Duodenal mucosa (tissue), 2 donors: ENCODE measurements at regions not wholly inside any gene's neighbourhood (a gene's known extent, or its start where the extent isn't known, plus 50 kb on each side); places are given as distances from the start of the nearest gene placed in this dataset.

Source experiments
- H3K27ac ChIP-seq: one replicate; pipeline ENCODE4 v1.7.0; 2013; ENCODE audit warnings: low read depth, low read length
- H3K27me3 ChIP-seq, 2 donors: one replicate each; pipeline ENCODE4 v1.7.0; 2013; ENCODE audit warnings: low read length in 2 of 2, control low read depth in 1 of 2; ENCODE audit not compliant: insufficient read depth in 2 of 2, control insufficient read depth in 1 of 2
- H3K36me3 ChIP-seq, 2 donors: one replicate each; pipeline ENCODE4 v1.7.0; 2013; ENCODE audit warnings: low read length in 2 of 2, control low read depth in 1 of 2; ENCODE audit not compliant: insufficient read depth in 2 of 2, control insufficient read depth in 1 of 2
- H3K4me1 ChIP-seq, 2 donors: one replicate each; pipeline ENCODE4 v1.7.0; 2013; ENCODE audit warnings: low read length in 2 of 2, control low read depth in 1 of 2; ENCODE audit not compliant: insufficient read depth in 2 of 2, control insufficient read depth in 1 of 2
- H3K4me3 ChIP-seq, 2 donors: one replicate each; pipeline ENCODE4 v1.7.0; 2013; ENCODE audit warnings: low read length in 2 of 2, low read depth in 1 of 2
- H3K9ac ChIP-seq, 2 donors: one replicate each; pipeline ENCODE4 v1.7.0; 2013; ENCODE audit warnings: low read length in 2 of 2, low read depth in 1 of 2
- H3K9me3 ChIP-seq, 2 donors: one replicate each; pipeline ENCODE4 v1.7.0; 2013; ENCODE audit warnings: low read length in 2 of 2, control low read depth in 1 of 2; ENCODE audit not compliant: control insufficient read depth in 1 of 2

- Histone ChIP-seq H3K27ac (no peak overlapping the region), H3K27me3 (no peaks in the 10 kb centered on the region), H3K36me3 (no peaks in the 10 kb centered on the region), H3K4me3 (no peak overlapping the region), H3K4me1 (no peaks in the 10 kb centered on the region), H3K9ac (no peak overlapping the region), H3K9me3 (peaks cover 0 to 5% of the 10 kb centered on the region in 2 donors)
These were observed 1242.1 kb downstream of the HACE1 start for GRCh38 chr6:103617642-103618041.

DNA sequence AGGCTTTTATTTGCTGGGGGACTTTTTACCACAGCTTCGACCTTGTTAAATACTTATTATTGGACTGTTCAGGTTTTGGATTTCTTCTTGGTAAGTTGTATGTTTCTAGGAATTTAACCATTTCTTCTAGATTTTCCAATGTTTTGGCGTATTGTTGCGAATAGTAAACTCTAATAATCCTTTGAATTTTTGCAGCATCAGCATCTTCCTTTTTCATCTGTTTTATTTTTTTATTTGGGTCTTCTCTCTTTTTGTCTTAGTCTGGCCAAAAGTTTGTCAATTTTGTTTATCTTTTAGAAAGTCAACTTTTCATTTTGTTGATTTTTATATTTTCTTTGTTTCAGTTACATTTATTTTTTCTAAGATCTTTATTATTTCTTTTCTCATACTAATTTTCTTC lies 1272.0 kb downstream of the HACE1 start:
- no peaks in the 10 kb centered on the region for H3K4me1 ChIP-seq
- no peak overlapping the region for H3K4me3 ChIP-seq
- no peaks in the 10 kb centered on the region for H3K27me3 ChIP-seq
- H3K27ac ChIP-seq = no peak overlapping the region
- H3K36me3 ChIP-seq = no peaks in the 10 kb centered on the region
- H3K9ac ChIP-seq = no peak overlapping the region
- H3K9me3 ChIP-seq = peaks cover 0 to under 1% of the 10 kb centered on the region in 2 donors

GRCh38 chr6:103578115-103578514 lies 1281.6 kb downstream of the HACE1 start:
- no peak overlapping the region for H3K27ac ChIP-seq
- no peak overlapping the region for H3K9ac ChIP-seq
- no peak overlapping the region for H3K4me3 ChIP-seq
- H3K4me1 ChIP-seq = no peaks in the 10 kb centered on the region
- no peaks in the 10 kb centered on the region for H3K36me3 ChIP-seq
- peaks cover 0 to 13% of the 10 kb centered on the region in 2 donors for H3K9me3 ChIP-seq
- H3K27me3 ChIP-seq = no peaks in the 10 kb centered on the region

- no peaks in the 10 kb centered on the region for H3K4me1 ChIP-seq
- no peaks in the 10 kb centered on the region for H3K27me3 ChIP-seq
- H3K9me3 ChIP-seq = peaks cover 0 to 6% of the 10 kb centered on the region in 2 donors
- no peak overlapping the region for H3K9ac ChIP-seq
- no peak overlapping the region for H3K27ac ChIP-seq
- no peak overlapping the region for H3K4me3 ChIP-seq
- no peaks in the 10 kb centered on the region for H3K36me3 ChIP-seq
These were observed 1289.3 kb downstream of the HACE1 start for GRCh38 chr6:103570431-103570830.

DNA sequence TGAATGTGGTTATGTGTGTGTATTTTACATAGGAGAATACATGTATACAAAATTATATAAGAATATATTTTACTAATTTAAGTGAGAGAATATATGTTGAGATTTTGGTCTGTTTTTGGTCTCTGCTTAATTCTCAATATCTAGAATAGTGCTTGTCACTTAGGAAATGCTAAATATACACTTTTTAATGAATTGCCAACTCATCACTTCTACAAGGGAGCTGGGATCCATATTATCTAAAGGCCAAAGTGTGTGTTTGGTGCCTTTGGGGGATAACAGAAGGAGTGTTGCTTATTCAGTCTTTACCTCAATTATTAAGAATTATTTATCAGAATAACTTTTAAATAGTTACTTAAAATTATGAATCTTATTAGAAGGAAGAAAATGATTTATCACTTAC lies 1304.8 kb downstream of the HACE1 start:
- Histone ChIP-seq H3K27me3 (no peaks in the 10 kb centered on the region), H3K9ac (no peak overlapping the region), H3K36me3 (no peaks in the 10 kb centered on the region), H3K4me1 (no peaks in the 10 kb centered on the region), H3K4me3 (no peak overlapping the region), H3K9me3 (no peaks in the 10 kb centered on the region), H3K27ac (no peak overlapping the region)

- Histone ChIP-seq H3K4me1 (no peaks in the 10 kb centered on the region), H3K36me3 (no peaks in the 10 kb centered on the region), H3K9ac (no peak overlapping the region), H3K4me3 (no peak overlapping the region), H3K9me3 (peaks cover 3 to 5% of the 10 kb centered on the region in 2 donors), H3K27ac (no peak overlapping the region), H3K27me3 (no peaks in the 10 kb centered on the region)
These were observed 1321.3 kb downstream of the HACE1 start for GRCh38 chr6:103538381-103538780.

- H3K4me3 ChIP-seq = no peak overlapping the region
- peaks cover 3 to 5% of the 10 kb centered on the region in 2 donors for H3K9me3 ChIP-seq
- H3K27me3 ChIP-seq = no peaks in the 10 kb centered on the region
- no peaks in the 10 kb centered on the region for H3K4me1 ChIP-seq
- no peaks in the 10 kb centered on the region for H3K36me3 ChIP-seq
- H3K9ac ChIP-seq = no peak overlapping the region
- no peak overlapping the region for H3K27ac ChIP-seq
These were observed 1324.9 kb downstream of the HACE1 start for GRCh38 chr6:103534814-103535213.

GRCh38 chr6:103534095-103534494 lies 1325.6 kb downstream of the HACE1 start:
- Histone ChIP-seq H3K9ac (no peak overlapping the region), H3K4me1 (no peaks in the 10 kb centered on the region), H3K9me3 (peaks cover 3 to 5% of the 10 kb centered on the region in 2 donors), H3K27ac (no peak overlapping the region), H3K4me3 (no peak overlapping the region), H3K27me3 (no peaks in the 10 kb centered on the region), H3K36me3 (no peaks in the 10 kb centered on the region)

- Histone ChIP-seq H3K27ac (no peak overlapping the region), H3K9ac (no peak overlapping the region), H3K4me3 (no peak overlapping the region)
These were observed 1337.7 kb downstream of the HACE1 start for GRCh38 chr6:103522045-103522444.

DNA sequence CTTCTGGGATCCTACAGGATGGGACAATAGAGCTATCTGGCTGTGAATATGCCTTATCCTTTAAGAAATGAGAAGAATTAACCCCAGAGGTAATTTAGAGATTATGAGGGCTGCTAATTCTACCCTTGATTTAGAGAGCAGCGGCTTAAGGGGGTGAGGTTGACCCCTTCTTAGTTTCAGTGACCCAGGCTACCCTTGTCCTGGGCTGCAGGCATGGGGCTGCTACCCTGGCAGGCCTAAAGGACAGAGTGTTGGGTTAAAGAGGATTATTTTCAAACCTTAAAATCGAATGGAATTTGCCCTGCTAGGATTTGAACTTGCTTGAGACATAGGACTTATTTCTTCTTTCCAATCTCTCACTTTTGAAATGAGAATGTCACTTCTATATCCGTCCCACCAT lies 1343.4 kb downstream of the HACE1 start:
- Histone ChIP-seq H3K9me3 (peaks cover 0 to 4% of the 10 kb centered on the region in 2 donors), H3K4me3 (no peak overlapping the region), H3K9ac (no peak overlapping the region), H3K36me3 (no peaks in the 10 kb centered on the region), H3K27me3 (no peaks in the 10 kb centered on the region), H3K4me1 (no peaks in the 10 kb centered on the region), H3K27ac (no peak overlapping the region)

More at GRCh38 chr6:103522045-103522444, 1337.7 kb downstream of the HACE1 start:
- no peaks in the 10 kb centered on the region for H3K9me3 ChIP-seq
- H3K4me1 ChIP-seq = no peaks in the 10 kb centered on the region
- no peaks in the 10 kb centered on the region for H3K27me3 ChIP-seq
- H3K36me3 ChIP-seq = no peaks in the 10 kb centered on the region

DNA sequence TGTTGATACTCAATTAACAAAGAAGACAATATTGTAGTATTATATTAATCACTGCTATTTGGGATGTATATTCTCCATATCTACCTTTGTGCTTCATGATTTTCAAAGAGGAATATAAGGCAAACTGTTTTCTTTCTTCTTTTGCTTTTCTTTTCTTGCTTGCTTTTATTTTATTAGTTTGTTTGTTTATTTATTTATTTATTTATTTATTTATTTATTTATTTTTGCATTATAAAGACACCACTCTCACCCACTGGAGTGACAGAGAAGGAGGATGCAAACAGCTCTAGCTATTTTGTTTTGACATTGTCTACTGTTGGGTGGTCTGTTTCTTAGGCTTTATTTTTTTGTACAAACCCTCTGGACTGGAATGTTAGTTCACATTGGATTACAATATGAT lies 1352.7 kb downstream of the HACE1 start:
- Histone ChIP-seq H3K36me3 (no peaks in the 10 kb centered on the region), H3K27ac (no peak overlapping the region), H3K9me3 (no peaks in the 10 kb centered on the region), H3K4me1 (no peaks in the 10 kb centered on the region), H3K4me3 (no peak overlapping the region), H3K27me3 (no peaks in the 10 kb centered on the region), H3K9ac (no peak overlapping the region)
